Activated naive CD8-positive, alpha-beta T cell (primary cell): ENCODE measurements at regions not wholly inside any gene's neighbourhood (a gene's known extent, or its start where the extent isn't known, plus 50 kb on each side); places are given as distances from the start of the nearest gene placed in this dataset.
"Not testable (repeated sequence)": the region's sequence is repeated elsewhere in the genome, so short reads cannot be mapped to it uniquely, and the experiment has no call there.

Experiments used
- H3K27ac Mint-ChIP-seq: one replicate; pipeline ENCODE4 v1.8.0; 2021; ENCODE audit warnings: mixed read lengths
- H3K27me3 Mint-ChIP-seq: one replicate; pipeline ENCODE4 v1.8.0; 2021; ENCODE audit warnings: mixed read lengths
- H3K36me3 Mint-ChIP-seq: one replicate; pipeline ENCODE4 v1.8.0; 2021; ENCODE audit warnings: mixed read lengths
- H3K4me1 Mint-ChIP-seq: one replicate; pipeline ENCODE4 v1.8.0; 2021; ENCODE audit warnings: low read depth, mixed read lengths
- H3K4me3 Mint-ChIP-seq: one replicate; pipeline ENCODE4 v1.8.0; 2021; ENCODE audit warnings: mild to moderate bottlenecking, mixed read lengths
- H3K9me3 Mint-ChIP-seq: one replicate; pipeline ENCODE4 v1.8.0; 2021; ENCODE audit warnings: low read depth, mixed read lengths

- Mint-ChIP-seq H3K9me3 (no peaks in the 10 kb centered on the region), H3K27ac (no peak overlapping the region), H3K4me1 (peaks cover 2% of the 10 kb centered on the region), H3K36me3 (no peaks in the 10 kb centered on the region), H3K27me3 (peaks cover 2% of the 10 kb centered on the region), H3K4me3 (no peak overlapping the region)
These were observed 347.6 kb downstream of the GADD45G start for GRCh38 chr9:89952401-89952800.

GRCh38 chr9:89953263-89953662, 348.5 kb downstream of the GADD45G start:
- H3K4me3 Mint-ChIP-seq, H3K9me3 Mint-ChIP-seq, H3K27ac Mint-ChIP-seq, H3K36me3 Mint-ChIP-seq, H3K27me3 Mint-ChIP-seq, H3K4me1 Mint-ChIP-seq: not testable (repeated sequence)

- Mint-ChIP-seq H3K27me3 (peaks cover 2% of the 10 kb centered on the region), H3K9me3 (no peaks in the 10 kb centered on the region), H3K4me1 (peaks cover 2% of the 10 kb centered on the region), H3K4me3 (no peak overlapping the region), H3K27ac (no peak overlapping the region), H3K36me3 (no peaks in the 10 kb centered on the region)
These were observed 349.2 kb downstream of the GADD45G start for GRCh38 chr9:89953824-89954615.

GRCh38 chr9:89955144-89955543, 350.3 kb downstream of the GADD45G start:
- Mint-ChIP-seq H3K27me3 (peaks cover 2% of the 10 kb centered on the region), H3K27ac (no peak overlapping the region), H3K9me3 (no peaks in the 10 kb centered on the region), H3K36me3 (no peaks in the 10 kb centered on the region), H3K4me1 (peaks cover 2% of the 10 kb centered on the region), H3K4me3 (no peak overlapping the region)

- Mint-ChIP-seq H3K4me1 (peaks cover 2% of the 10 kb centered on the region), H3K36me3 (no peaks in the 10 kb centered on the region), H3K27ac (no peak overlapping the region), H3K4me3 (no peak overlapping the region), H3K27me3 (peaks cover 2% of the 10 kb centered on the region), H3K9me3 (no peaks in the 10 kb centered on the region)
These were observed 350.8 kb downstream of the GADD45G start for GRCh38 chr9:89955626-89956025.

GRCh38 chr9:89956331-89956730, 351.5 kb downstream of the GADD45G start:
- Mint-ChIP-seq H3K4me1 (peaks cover 7% of the 10 kb centered on the region), H3K9me3 (no peaks in the 10 kb centered on the region), H3K27me3 (peaks cover 2% of the 10 kb centered on the region), H3K36me3 (no peaks in the 10 kb centered on the region), H3K4me3 (no peak overlapping the region), H3K27ac (no peak overlapping the region)

- Mint-ChIP-seq H3K27ac (no peak overlapping the region), H3K4me3 (no peak overlapping the region), H3K4me1 (peaks cover 12% of the 10 kb centered on the region), H3K36me3 (no peaks in the 10 kb centered on the region), H3K9me3 (no peaks in the 10 kb centered on the region), H3K27me3 (peaks cover under 1% of the 10 kb centered on the region)
These were observed 352.1 kb downstream of the GADD45G start for GRCh38 chr9:89956907-89957306.

GRCh38 chr9:89958086-89958485, 353.3 kb downstream of the GADD45G start:
- Mint-ChIP-seq H3K27ac (no peak overlapping the region), H3K9me3 (no peaks in the 10 kb centered on the region), H3K4me3 (no peak overlapping the region), H3K27me3 (no peaks in the 10 kb centered on the region), H3K36me3 (no peaks in the 10 kb centered on the region), H3K4me1 (peaks cover 17% of the 10 kb centered on the region)

- Mint-ChIP-seq H3K9me3 (no peaks in the 10 kb centered on the region), H3K27me3 (no peaks in the 10 kb centered on the region), H3K4me3 (peak overlapping the region; percentile 55), H3K36me3 (no peaks in the 10 kb centered on the region), H3K27ac (peak overlapping the region; percentile 8), H3K4me1 (peaks cover 18% of the 10 kb centered on the region)
These were observed 357.0 kb downstream of the GADD45G start for GRCh38 chr9:89961616-89962341.

- H3K9me3 Mint-ChIP-seq, result no peaks in the 10 kb centered on the region
- H3K27me3 Mint-ChIP-seq, result no peaks in the 10 kb centered on the region
- no peaks in the 10 kb centered on the region for H3K36me3 Mint-ChIP-seq
- no peak overlapping the region for H3K4me3 Mint-ChIP-seq
- H3K4me1 Mint-ChIP-seq, result peaks cover 18% of the 10 kb centered on the region
- no peak overlapping the region for H3K27ac Mint-ChIP-seq
These were observed 358.5 kb downstream of the GADD45G start for GRCh38 chr9:89963280-89963679.

GRCh38 chr9:89967527-89967926, 362.7 kb downstream of the GADD45G start:
- H3K9me3 Mint-ChIP-seq, result no peaks in the 10 kb centered on the region
- H3K4me1 Mint-ChIP-seq, result peaks cover 9% of the 10 kb centered on the region
- H3K4me3 Mint-ChIP-seq, result no peak overlapping the region
- H3K36me3 Mint-ChIP-seq, result no peaks in the 10 kb centered on the region
- peaks cover 3% of the 10 kb centered on the region for H3K27me3 Mint-ChIP-seq
- H3K27ac Mint-ChIP-seq, result no peak overlapping the region

GRCh38 chr9:89969156-89969675, 364.4 kb downstream of the GADD45G start:
- H3K4me3 Mint-ChIP-seq, result no peak overlapping the region
- H3K4me1 Mint-ChIP-seq, result peaks cover 6% of the 10 kb centered on the region
- H3K9me3 Mint-ChIP-seq, result no peaks in the 10 kb centered on the region
- H3K27me3 Mint-ChIP-seq, result peaks cover 3% of the 10 kb centered on the region
- H3K27ac Mint-ChIP-seq, result no peak overlapping the region
- no peaks in the 10 kb centered on the region for H3K36me3 Mint-ChIP-seq

GRCh38 chr9:89969881-89970639, 365.2 kb downstream of the GADD45G start:
- no peaks in the 10 kb centered on the region for H3K9me3 Mint-ChIP-seq
- no peaks in the 10 kb centered on the region for H3K36me3 Mint-ChIP-seq
- peaks cover 6% of the 10 kb centered on the region for H3K4me1 Mint-ChIP-seq
- no peak overlapping the region for H3K4me3 Mint-ChIP-seq
- H3K27ac Mint-ChIP-seq, result no peak overlapping the region
- H3K27me3 Mint-ChIP-seq, result peaks cover 3% of the 10 kb centered on the region

GRCh38 chr9:89970701-89971100, 365.9 kb downstream of the GADD45G start:
- Mint-ChIP-seq H3K4me1 (peaks cover 6% of the 10 kb centered on the region), H3K27me3 (peaks cover 3% of the 10 kb centered on the region), H3K4me3 (no peak overlapping the region), H3K36me3 (no peaks in the 10 kb centered on the region), H3K9me3 (no peaks in the 10 kb centered on the region), H3K27ac (no peak overlapping the region)

GRCh38 chr9:89972535-89972934, 367.7 kb downstream of the GADD45G start:
- H3K27ac Mint-ChIP-seq, result no peak overlapping the region
- no peak overlapping the region for H3K4me3 Mint-ChIP-seq
- peaks cover 6% of the 10 kb centered on the region for H3K4me1 Mint-ChIP-seq
- H3K9me3 Mint-ChIP-seq, result no peaks in the 10 kb centered on the region
- no peaks in the 10 kb centered on the region for H3K36me3 Mint-ChIP-seq
- peaks cover 3% of the 10 kb centered on the region for H3K27me3 Mint-ChIP-seq
